Fibroblast of lung (primary cell): ENCODE measurements at regions not wholly inside any gene's neighbourhood (a gene's known extent, or its start where the extent isn't known, plus 50 kb on each side); places are given as distances from the start of the nearest gene placed in this dataset.

ENCODE experiments used
- DNase-seq, 2 donors: peaks; one replicate each; pipeline versions ENCODE4 v3.0.0 to v3.0.0-alpha.2; 2010; ENCODE audit warnings: low read depth in 2 of 2
- H2AFZ ChIP-seq: 2 replicates; pipeline ENCODE4 v1.5.1; 2012; ENCODE audit warnings: low read length, control low read depth, inconsistent platforms
- H3K27ac ChIP-seq: 2 replicates; pipeline ENCODE4 v1.5.1; 2011; ENCODE audit warnings: low read length, control low read depth; ENCODE audit not compliant: insufficient read depth
- H3K27me3 ChIP-seq: 2 replicates; pipeline ENCODE4 v1.5.1; 2011; ENCODE audit warnings: mild to moderate bottlenecking, low read length; ENCODE audit not compliant: control insufficient read depth, insufficient read depth
- H3K36me3 ChIP-seq: 2 replicates; pipeline ENCODE4 v1.5.1; 2011; ENCODE audit warnings: low read length; ENCODE audit not compliant: control insufficient read depth, insufficient read depth
- H3K4me1 ChIP-seq: 2 replicates; pipeline ENCODE4 v1.5.1; 2011; ENCODE audit warnings: low read length; ENCODE audit not compliant: control insufficient read depth, insufficient read depth; ENCODE audit errors: extremely low read depth
- H3K4me2 ChIP-seq: 2 replicates; pipeline ENCODE4 v1.5.1; 2011; ENCODE audit warnings: low read length, control low read depth; ENCODE audit not compliant: insufficient read depth; ENCODE audit errors: extremely low read depth
- H3K4me3 ChIP-seq, 4 experiments: fragments of 200-600 bp in 1 of 4; sonication (generic) in 1 of 4; replicated peaks in 1 of 4; 2 replicates each; pipeline ENCODE4 v1.5.1; 2011 to 2016; ENCODE audit warnings: low read length in 4 of 4, low read depth in 3 of 4, mild to moderate bottlenecking in 3 of 4, control low read depth in 2 of 4, inconsistent platforms in 1 of 4, mixed read lengths in 1 of 4; ENCODE audit not compliant: insufficient read depth in 1 of 4; ENCODE audit errors: control extremely low read depth in 1 of 4
- H3K79me2 ChIP-seq: 2 replicates; pipeline ENCODE4 v1.5.1; 2012; ENCODE audit warnings: mild to moderate bottlenecking, low read length, inconsistent platforms; ENCODE audit not compliant: control insufficient read depth, insufficient read depth
- H3K9ac ChIP-seq: 2 replicates; pipeline ENCODE4 v1.5.1; 2011; ENCODE audit warnings: mild to moderate bottlenecking, low read length, control low read depth; ENCODE audit not compliant: insufficient read depth
- H3K9me3 ChIP-seq: 2 replicates; pipeline ENCODE4 v1.5.1; 2012; ENCODE audit warnings: low read depth, low read length; ENCODE audit not compliant: control insufficient read depth, insufficient read depth
- H4K20me1 ChIP-seq: 2 replicates; pipeline ENCODE4 v1.5.1; 2011; ENCODE audit warnings: low read length; ENCODE audit not compliant: control insufficient read depth, insufficient read depth; ENCODE audit errors: extremely low read depth
- EZH2 ChIP-seq: IDR thresholded peaks from 2 replicates; pipeline ENCODE4 v1.5.1; 2012; ENCODE audit warnings: low read length, control low read depth, mild to moderate bottlenecking; ENCODE audit errors: missing control alignments
- TF ChIP-seq, protein P1 (sequence below), 2 donors: IDR thresholded peaks in 1 of 2; conservative IDR thresholded peaks in 1 of 2; 1 replicate in 1 of 2; 2 replicates in 1 of 2; pipeline ENCODE4 v1.5.1; 2011 to 2012; ENCODE audit warnings: low read length in 2 of 2, control low read depth in 1 of 2, inconsistent platforms in 1 of 2, low read depth in 1 of 2, mild to moderate bottlenecking in 1 of 2

DNA sequence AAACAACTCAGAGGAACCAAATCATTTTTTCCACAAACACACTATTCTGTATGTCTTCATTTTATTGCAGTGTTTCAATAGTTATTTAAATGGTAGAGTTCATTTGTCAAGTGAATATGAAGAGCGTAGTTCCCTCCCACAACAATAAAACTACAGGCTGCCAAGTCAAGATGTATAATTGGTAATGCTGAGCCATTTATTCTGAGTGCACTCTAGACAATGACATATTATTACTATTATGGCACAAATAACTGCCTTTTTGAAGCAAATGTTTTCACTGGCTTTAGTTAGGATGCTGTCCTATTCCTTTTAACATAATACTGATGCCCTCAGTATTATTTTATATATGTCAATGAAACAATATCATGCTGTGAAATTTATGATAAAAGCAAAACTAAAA is 102.7 kb upstream of the PCDH15 start:
- no peak for DNase-seq
- Histone ChIP-seq H3K79me2 (no peaks in the 10 kb centered on the region), H2AFZ (no peak overlapping the region), H3K4me3 (no peak overlapping the region), H3K9ac (no peak overlapping the region), H3K27me3 (no peaks in the 10 kb centered on the region), H4K20me1 (no peaks in the 10 kb centered on the region), H3K4me2 (no peak overlapping the region), H3K4me1 (no peaks in the 10 kb centered on the region), H3K9me3 (no peaks in the 10 kb centered on the region), H3K36me3 (no peaks in the 10 kb centered on the region), H3K27ac (no peak overlapping the region)
- TF ChIP-seq, protein P1, sequence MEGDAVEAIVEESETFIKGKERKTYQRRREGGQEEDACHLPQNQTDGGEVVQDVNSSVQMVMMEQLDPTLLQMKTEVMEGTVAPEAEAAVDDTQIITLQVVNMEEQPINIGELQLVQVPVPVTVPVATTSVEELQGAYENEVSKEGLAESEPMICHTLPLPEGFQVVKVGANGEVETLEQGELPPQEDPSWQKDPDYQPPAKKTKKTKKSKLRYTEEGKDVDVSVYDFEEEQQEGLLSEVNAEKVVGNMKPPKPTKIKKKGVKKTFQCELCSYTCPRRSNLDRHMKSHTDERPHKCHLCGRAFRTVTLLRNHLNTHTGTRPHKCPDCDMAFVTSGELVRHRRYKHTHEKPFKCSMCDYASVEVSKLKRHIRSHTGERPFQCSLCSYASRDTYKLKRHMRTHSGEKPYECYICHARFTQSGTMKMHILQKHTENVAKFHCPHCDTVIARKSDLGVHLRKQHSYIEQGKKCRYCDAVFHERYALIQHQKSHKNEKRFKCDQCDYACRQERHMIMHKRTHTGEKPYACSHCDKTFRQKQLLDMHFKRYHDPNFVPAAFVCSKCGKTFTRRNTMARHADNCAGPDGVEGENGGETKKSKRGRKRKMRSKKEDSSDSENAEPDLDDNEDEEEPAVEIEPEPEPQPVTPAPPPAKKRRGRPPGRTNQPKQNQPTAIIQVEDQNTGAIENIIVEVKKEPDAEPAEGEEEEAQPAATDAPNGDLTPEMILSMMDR (conservative IDR thresholded peaks at IDR 0.05 in 1 of 2, IDR thresholded peaks at IDR 0.05 in 1 of 2; ENCODE audit: low read depth in 1 of 2, low read length in 2 of 2) = no peak
- TF ChIP-seq EZH2 = no peak

- H3K27ac ChIP-seq = no peak overlapping the region
Measured at GRCh38 chr10:54900584-54900983, 99.6 kb upstream of the PCDH15 start.

DNA sequence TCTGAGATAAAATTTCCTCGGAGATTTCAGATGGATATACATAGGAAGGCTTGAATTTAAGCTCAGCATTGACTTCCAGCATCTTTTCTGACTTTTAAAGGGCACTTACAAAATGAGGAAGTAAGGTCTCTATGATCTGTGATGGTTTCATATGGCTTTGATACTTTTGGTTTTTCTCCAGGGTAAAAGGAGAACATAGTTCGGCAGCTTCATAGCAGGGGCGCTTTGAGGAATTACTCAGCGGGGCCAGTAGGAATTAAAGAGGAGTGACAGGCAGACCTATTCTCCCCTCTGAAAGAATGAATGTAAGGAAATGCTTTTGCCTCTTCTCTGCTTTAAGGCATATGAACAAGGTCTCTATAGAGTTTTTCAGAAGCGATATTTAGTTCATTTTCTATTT is 80.0 kb upstream of the PCDH15 start:
- Histone ChIP-seq H2AFZ (no peak overlapping the region), H3K79me2 (no peaks in the 10 kb centered on the region), H3K36me3 (no peaks in the 10 kb centered on the region), H3K27ac (no peak overlapping the region), H3K27me3 (no peaks in the 10 kb centered on the region), H3K9ac (no peak overlapping the region), H3K4me1 (no peaks in the 10 kb centered on the region), H4K20me1 (no peaks in the 10 kb centered on the region), H3K4me3 (no peak overlapping the region), H3K9me3 (no peaks in the 10 kb centered on the region), H3K4me2 (no peak overlapping the region)
- TF ChIP-seq, protein P1 (conservative IDR thresholded peaks at IDR 0.05 in 1 of 2, IDR thresholded peaks at IDR 0.05 in 1 of 2; ENCODE audit: low read depth in 1 of 2, low read length in 2 of 2) = no peak
- TF ChIP-seq EZH2 = no peak
- DNase-seq = no peak

More at GRCh38 chr10:54900584-54900983, 99.6 kb upstream of the PCDH15 start:
- no peaks in the 10 kb centered on the region for H3K36me3 ChIP-seq
- TF ChIP-seq, protein P1 (conservative IDR thresholded peaks at IDR 0.05 in 1 of 2, IDR thresholded peaks at IDR 0.05 in 1 of 2; ENCODE audit: low read depth in 1 of 2, low read length in 2 of 2) = no peak
- H2AFZ ChIP-seq = no peak overlapping the region
- no peak overlapping the region for H3K4me3 ChIP-seq
- no peak for DNase-seq
- H3K4me2 ChIP-seq = no peak overlapping the region
- H3K9me3 ChIP-seq = no peaks in the 10 kb centered on the region
- no peak overlapping the region for H3K9ac ChIP-seq
- H3K79me2 ChIP-seq = no peaks in the 10 kb centered on the region
- no peaks in the 10 kb centered on the region for H3K4me1 ChIP-seq
- no peaks in the 10 kb centered on the region for H4K20me1 ChIP-seq
- H3K27me3 ChIP-seq = no peaks in the 10 kb centered on the region
